Lung microvascular endothelial cell (primary cell): ENCODE measurements at regions not wholly inside any gene's neighbourhood (a gene's known extent, or its start where the extent isn't known, plus 50 kb on each side); places are given as distances from the start of the nearest gene placed in this dataset.
A peak's percentile ranks its signal among the peaks of the same experiment; 100 is the strongest.

ENCODE experiments used
- DNase-seq, 2 donors: peaks; one replicate each; pipeline versions ENCODE4 v3.0.0 to v3.0.0-alpha.2; 2010; ENCODE audit warnings: low read depth in 2 of 2

- DNase-seq = no peak
Measured at GRCh38 chr5:103463261-103463660, 99.3 kb downstream of the NUDT12 start.

- peak in 1 of 2 donors; percentile 60 for DNase-seq
Measured at GRCh38 chr5:103461243-103461642, 101.3 kb downstream of the NUDT12 start.

- DNase-seq = no peak
Measured at GRCh38 chr5:103458497-103459040, 104.0 kb downstream of the NUDT12 start.

GRCh38 chr5:103456476-103456875 lies 106.1 kb downstream of the NUDT12 start:
- DNase-seq = no peak

- no peak for DNase-seq
Measured at GRCh38 chr5:103455796-103456195, 106.8 kb downstream of the NUDT12 start.

- DNase-seq = peak; percentile 27 to 44
Measured at GRCh38 chr5:103454770-103455169, 107.8 kb downstream of the NUDT12 start.

- peak in 1 of 2 donors; percentile 53 for DNase-seq
Measured at GRCh38 chr5:103452666-103453065, 109.9 kb downstream of the NUDT12 start.

- DNase-seq = no peak
Measured at GRCh38 chr5:103452089-103452488, 110.5 kb downstream of the NUDT12 start.

GRCh38 chr5:103451261-103451660 lies 111.3 kb downstream of the NUDT12 start:
- no peak for DNase-seq

GRCh38 chr5:103450333-103451061 lies 112.1 kb downstream of the NUDT12 start:
- DNase-seq = peak in 1 of 2 donors; percentile 68

GRCh38 chr5:103446813-103447212 lies 115.8 kb downstream of the NUDT12 start:
- DNase-seq = peak; percentile 36 to 58

- DNase-seq = no peak
Measured at GRCh38 chr5:103445426-103446035, 117.1 kb downstream of the NUDT12 start.

- DNase-seq = peak in 1 of 2 donors; percentile 5
Measured at GRCh38 chr5:103444333-103445038, 118.1 kb downstream of the NUDT12 start.

- no peak for DNase-seq
Measured at GRCh38 chr5:103442750-103443149, 119.8 kb downstream of the NUDT12 start.

- no peak for DNase-seq
Measured at GRCh38 chr5:103441523-103441922, 121.1 kb downstream of the NUDT12 start.

- DNase-seq = no peak
Measured at GRCh38 chr5:103439007-103439406, 123.6 kb downstream of the NUDT12 start.

GRCh38 chr5:103436656-103437055 lies 125.9 kb downstream of the NUDT12 start:
- no peak for DNase-seq

GRCh38 chr5:103436112-103436511 lies 126.5 kb downstream of the NUDT12 start:
- no peak for DNase-seq

- no peak for DNase-seq
Measured at GRCh38 chr5:103435136-103435889, 127.3 kb downstream of the NUDT12 start.

- DNase-seq = no peak
Measured at GRCh38 chr5:103434057-103434456, 128.5 kb downstream of the NUDT12 start.

- DNase-seq = no peak
Measured at GRCh38 chr5:103433211-103433610, 129.4 kb downstream of the NUDT12 start.

- DNase-seq = no peak
Measured at GRCh38 chr5:103428923-103429322, 133.7 kb downstream of the NUDT12 start.
